ENCODE measurements at regions not wholly inside any gene's neighbourhood (a gene's known extent, or its start where the extent isn't known, plus 50 kb on each side); places are given as distances from the start of the nearest gene placed in this dataset.

DNA sequence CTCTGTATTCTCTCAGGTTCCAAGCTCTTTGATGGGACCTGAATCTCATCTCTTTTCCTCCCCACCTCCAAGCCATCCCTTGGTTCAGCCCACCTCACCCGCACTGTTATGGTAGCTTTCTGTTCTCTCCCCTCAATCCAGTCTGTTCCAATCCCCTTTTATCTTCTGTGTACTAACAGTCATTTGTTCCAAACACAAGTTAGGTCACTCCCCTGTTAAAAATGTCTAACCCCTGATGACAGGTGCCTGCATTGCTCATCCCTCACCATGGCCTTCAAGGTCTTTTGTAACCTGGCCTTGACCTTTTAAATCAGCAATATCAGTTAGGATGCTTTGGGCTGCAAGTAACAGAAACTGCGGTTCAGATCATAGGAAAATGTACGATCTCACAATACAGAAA lies 74.8 kb downstream of the CYP26A1 start:
- TF ChIP-seq, protein P1, sequence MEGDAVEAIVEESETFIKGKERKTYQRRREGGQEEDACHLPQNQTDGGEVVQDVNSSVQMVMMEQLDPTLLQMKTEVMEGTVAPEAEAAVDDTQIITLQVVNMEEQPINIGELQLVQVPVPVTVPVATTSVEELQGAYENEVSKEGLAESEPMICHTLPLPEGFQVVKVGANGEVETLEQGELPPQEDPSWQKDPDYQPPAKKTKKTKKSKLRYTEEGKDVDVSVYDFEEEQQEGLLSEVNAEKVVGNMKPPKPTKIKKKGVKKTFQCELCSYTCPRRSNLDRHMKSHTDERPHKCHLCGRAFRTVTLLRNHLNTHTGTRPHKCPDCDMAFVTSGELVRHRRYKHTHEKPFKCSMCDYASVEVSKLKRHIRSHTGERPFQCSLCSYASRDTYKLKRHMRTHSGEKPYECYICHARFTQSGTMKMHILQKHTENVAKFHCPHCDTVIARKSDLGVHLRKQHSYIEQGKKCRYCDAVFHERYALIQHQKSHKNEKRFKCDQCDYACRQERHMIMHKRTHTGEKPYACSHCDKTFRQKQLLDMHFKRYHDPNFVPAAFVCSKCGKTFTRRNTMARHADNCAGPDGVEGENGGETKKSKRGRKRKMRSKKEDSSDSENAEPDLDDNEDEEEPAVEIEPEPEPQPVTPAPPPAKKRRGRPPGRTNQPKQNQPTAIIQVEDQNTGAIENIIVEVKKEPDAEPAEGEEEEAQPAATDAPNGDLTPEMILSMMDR (IDR thresholded peaks at IDR 0.05), result no peak
- no peak for TF ChIP-seq ZFX (IDR thresholded peaks at IDR 0.05; ENCODE audit: borderline replicate concordance)
